Transverse colon (tissue), 4 donors: ENCODE measurements at regions not wholly inside any gene's neighbourhood (a gene's known extent, or its start where the extent isn't known, plus 50 kb on each side); places are given as distances from the start of the nearest gene placed in this dataset.

Source experiments
- EP300 ChIP-seq: sonication (generic); formaldehyde crosslinking; IDR thresholded peaks from one replicate; pipeline ENCODE4 v1.6.1; 2017; ENCODE audit warnings: antibody characterized with exemption, low read depth
- POLR2A ChIP-seq: fragments of 450-650 bp; IDR thresholded peaks from one replicate; pipeline ENCODE4 v1.6.1; 2016; ENCODE audit warnings: antibody characterized with exemption, mild to moderate bottlenecking, moderate library complexity
- POLR2AphosphoS5 ChIP-seq, 3 donors: sonication (generic); formaldehyde crosslinking; IDR thresholded peaks; one replicate each; pipeline ENCODE4 v1.6.1; 2016; ENCODE audit warnings: antibody characterized with exemption in 3 of 3
- TF ChIP-seq, protein P1 (sequence below), 5 experiments: fragments of 200-600 bp in 3 of 5; fragments of 450-650 bp in 2 of 5; sonication (generic) in 3 of 5; IDR thresholded peaks; 1 replicate in 2 of 5; 2 replicates in 3 of 5; pipeline ENCODE4 v1.5.1; 2016 to 2017; ENCODE audit warnings: antibody characterized with exemption in 5 of 5, inconsistent platforms in 3 of 5, mild to moderate bottlenecking in 2 of 5, moderate library complexity in 1 of 5

DNA sequence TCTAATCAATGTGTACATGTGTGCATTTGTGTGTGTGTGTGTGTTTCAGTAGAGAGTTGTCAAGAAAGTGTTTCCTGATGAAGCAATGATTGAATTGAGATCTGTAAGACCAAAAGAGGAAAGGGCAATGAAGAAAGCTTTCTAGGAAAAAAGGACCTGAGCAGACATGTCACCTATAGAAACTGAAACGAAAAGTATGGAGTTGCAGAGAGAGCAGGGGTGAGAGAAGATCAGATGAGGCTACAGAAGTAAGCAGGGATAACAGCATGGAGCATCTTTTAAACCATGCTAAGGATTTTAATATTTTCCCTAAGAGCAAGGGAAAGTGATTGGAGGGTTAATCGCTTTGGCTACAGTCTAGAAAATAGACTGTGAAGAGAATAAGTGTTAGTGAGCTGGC is 1459.4 kb upstream of the TENM4 start:
- TF ChIP-seq, protein P1, sequence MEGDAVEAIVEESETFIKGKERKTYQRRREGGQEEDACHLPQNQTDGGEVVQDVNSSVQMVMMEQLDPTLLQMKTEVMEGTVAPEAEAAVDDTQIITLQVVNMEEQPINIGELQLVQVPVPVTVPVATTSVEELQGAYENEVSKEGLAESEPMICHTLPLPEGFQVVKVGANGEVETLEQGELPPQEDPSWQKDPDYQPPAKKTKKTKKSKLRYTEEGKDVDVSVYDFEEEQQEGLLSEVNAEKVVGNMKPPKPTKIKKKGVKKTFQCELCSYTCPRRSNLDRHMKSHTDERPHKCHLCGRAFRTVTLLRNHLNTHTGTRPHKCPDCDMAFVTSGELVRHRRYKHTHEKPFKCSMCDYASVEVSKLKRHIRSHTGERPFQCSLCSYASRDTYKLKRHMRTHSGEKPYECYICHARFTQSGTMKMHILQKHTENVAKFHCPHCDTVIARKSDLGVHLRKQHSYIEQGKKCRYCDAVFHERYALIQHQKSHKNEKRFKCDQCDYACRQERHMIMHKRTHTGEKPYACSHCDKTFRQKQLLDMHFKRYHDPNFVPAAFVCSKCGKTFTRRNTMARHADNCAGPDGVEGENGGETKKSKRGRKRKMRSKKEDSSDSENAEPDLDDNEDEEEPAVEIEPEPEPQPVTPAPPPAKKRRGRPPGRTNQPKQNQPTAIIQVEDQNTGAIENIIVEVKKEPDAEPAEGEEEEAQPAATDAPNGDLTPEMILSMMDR (IDR thresholded peaks at IDR 0.05): no peak
- TF ChIP-seq POLR2AphosphoS5 (IDR thresholded peaks at IDR 0.05): no peak
- no peak for TF ChIP-seq EP300
- no peak for TF ChIP-seq POLR2A
